Breast epithelium (tissue), 3 donors: ENCODE measurements at regions not wholly inside any gene's neighbourhood (a gene's known extent, or its start where the extent isn't known, plus 50 kb on each side); places are given as distances from the start of the nearest gene placed in this dataset.

Source experiments
- POLR2AphosphoS5 ChIP-seq, 3 donors: sonication (generic); formaldehyde crosslinking; IDR thresholded peaks; one replicate each; pipeline ENCODE4 v1.6.1; 2017; ENCODE audit warnings: antibody characterized with exemption in 3 of 3
- TF ChIP-seq, protein P1 (sequence below), 3 donors: fragments of 450-650 bp; IDR thresholded peaks; one replicate each; pipeline ENCODE4 v1.5.1; 2016 to 2017; ENCODE audit warnings: antibody characterized with exemption in 3 of 3, mild to moderate bottlenecking in 3 of 3, moderate library complexity in 3 of 3

- TF ChIP-seq, protein P1, sequence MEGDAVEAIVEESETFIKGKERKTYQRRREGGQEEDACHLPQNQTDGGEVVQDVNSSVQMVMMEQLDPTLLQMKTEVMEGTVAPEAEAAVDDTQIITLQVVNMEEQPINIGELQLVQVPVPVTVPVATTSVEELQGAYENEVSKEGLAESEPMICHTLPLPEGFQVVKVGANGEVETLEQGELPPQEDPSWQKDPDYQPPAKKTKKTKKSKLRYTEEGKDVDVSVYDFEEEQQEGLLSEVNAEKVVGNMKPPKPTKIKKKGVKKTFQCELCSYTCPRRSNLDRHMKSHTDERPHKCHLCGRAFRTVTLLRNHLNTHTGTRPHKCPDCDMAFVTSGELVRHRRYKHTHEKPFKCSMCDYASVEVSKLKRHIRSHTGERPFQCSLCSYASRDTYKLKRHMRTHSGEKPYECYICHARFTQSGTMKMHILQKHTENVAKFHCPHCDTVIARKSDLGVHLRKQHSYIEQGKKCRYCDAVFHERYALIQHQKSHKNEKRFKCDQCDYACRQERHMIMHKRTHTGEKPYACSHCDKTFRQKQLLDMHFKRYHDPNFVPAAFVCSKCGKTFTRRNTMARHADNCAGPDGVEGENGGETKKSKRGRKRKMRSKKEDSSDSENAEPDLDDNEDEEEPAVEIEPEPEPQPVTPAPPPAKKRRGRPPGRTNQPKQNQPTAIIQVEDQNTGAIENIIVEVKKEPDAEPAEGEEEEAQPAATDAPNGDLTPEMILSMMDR (IDR thresholded peaks at IDR 0.05), result no peak
- no peak for TF ChIP-seq POLR2AphosphoS5 (IDR thresholded peaks at IDR 0.05)
Observed at GRCh38 chr12:114172135-114172534, 206.0 kb upstream of the RBM19 start.
